NCI-H128 (cell line): ENCODE measurements at regions not wholly inside any gene's neighbourhood (a gene's known extent, or its start where the extent isn't known, plus 50 kb on each side); places are given as distances from the start of the nearest gene placed in this dataset.
"Not testable (repeated sequence)": the region's sequence is repeated elsewhere in the genome, so short reads cannot be mapped to it uniquely, and the experiment has no call there.

Source experiments
- DNase-seq: peaks from one replicate; lab custom pipeline; 2025; ENCODE audit not compliant: unreplicated experiment; lab: John Stamatoyannopoulos, UW

DNA sequence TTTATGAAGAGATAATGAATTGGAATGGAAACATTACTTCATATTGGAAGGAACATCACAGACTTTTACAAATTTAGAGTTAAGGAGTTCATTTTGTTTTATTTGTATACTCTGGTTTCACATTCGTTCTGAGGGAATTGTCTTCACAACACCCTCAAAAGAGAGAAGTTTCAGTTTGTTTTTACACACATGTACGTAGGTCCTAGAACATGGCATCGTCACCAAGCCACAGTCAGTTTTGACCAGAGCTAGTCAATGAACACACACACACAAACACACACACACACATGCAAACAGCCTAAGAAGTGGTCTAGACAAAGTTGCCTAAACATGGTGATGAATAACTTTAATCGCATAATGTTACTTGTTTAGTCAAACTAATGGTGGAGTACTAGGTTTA, 427.9 kb upstream of the BCHE start:
- DNase-seq, result no peak

DNA sequence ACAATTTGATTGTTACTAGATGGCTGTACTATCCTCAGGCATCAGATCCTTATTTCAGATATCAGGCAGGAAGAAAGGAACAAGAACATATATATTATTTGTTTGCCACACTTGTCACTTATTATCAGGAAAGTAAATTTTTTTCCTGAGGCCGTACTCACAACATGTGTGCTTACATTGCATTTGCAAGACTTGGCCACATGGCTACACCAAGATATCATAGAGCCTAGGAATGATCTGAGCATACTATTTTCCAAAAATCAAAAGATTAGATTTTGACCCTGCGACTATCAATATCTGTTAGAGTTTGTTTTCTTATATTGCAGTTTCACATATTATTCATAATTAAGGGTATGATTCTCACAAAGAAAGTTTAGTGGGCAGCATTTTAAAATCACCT, 426.2 kb upstream of the BCHE start:
- no peak for DNase-seq

DNA sequence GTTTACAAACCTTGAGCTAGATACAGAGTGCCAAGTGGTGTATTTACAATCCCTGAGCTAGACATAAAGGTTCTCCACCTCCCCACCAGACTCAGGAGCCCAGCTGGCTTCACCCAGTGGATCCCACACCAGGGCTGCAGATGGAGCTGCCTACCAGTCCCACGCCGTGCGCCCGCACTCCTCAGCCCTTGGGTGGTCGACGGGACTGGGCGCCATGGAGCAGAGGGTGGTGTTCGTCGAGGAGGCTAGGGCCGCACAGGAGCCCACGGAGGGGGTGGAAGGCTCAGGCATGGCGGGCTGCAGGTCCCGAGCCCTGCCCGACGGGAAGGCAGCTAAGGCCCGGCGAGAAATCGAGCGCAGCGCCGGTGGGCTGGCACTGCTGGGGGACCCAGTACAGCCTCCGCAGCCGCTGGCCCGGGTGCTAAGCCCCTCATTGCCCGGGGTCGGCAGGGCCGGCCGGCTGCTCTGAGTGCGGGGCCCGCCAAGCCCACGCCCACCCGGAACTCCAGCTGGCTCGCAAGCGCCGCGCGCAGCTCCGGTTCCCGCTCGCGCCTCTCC, 421.1 kb upstream of the BCHE start:
- DNase-seq, result not testable (repeated sequence)

DNA sequence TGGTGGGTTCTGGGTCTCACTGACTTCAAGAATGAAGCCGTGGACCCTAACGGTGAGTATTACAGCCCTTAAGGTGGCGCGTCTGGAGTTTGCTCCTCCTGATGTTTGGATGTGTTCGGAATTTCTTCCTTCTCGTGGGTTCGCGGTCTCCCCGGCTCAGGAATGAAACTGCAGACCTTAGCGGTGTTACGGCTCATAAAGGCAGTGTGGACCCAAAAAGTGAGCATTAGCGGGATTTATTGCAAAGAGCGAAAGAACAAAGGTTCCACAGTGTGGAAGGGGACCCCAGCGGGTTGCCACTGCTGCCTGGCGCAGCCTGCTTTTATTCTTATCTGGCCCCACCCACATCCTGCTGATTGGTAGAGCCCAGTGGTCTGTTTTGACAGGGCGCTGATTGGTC, 420.5 kb upstream of the BCHE start:
- no peak for DNase-seq

DNA sequence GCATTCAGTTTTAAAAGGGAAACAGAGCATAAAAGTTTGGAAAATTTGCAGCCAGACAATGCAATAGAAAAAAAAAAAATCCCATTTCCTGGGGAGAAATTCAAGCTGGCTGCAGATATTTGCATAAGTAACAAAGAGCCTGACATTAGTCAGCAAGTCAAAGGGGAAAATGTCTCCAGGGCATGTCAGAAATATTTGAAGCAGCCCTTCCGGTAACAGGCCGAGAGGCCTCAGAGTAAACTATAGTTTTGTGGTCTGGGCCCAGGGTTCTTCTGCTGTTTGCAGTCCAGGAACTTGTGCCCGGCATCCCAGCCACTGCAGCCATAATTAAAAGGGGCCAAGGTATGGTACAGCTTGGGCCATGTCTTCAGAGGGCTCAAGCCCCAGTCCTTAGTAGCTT, 411.6 kb upstream of the BCHE start:
- DNase-seq, result no peak

DNA sequence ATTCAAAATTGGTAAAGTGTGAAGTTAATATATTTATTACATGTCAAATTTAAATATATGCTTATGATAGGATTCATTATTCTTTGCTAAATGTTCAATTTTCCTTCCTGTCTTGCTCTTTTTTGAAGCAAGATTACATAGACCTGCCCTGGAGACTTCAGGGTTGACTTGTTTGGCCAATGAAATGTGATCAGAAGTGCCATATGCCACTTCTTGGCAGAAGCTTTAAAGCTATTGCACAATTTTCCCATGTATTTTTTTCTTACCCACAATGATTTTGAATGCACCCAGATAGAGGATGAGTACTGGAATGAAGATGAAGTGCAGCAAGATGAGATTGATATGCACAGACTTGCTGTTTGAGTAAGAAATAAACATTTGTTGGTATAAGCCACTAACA, 406.3 kb upstream of the BCHE start:
- DNase-seq, result no peak

DNA sequence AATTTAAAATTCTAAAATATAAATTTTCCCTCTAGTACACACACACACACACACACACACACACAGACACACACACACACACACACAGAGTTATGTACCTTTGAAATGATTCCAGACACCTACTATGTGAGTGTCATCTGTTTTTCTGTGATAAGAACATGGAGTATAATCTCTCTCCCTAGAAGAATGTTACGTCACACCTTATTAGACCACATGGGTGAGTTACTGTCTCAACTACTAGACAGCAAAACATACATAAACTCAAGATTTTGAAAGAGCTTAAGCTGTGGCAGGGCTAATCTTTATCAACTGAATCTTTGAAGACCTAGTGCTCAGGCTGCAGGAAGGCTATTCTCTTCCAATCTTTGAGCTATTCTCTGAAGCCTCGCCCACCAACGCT, 385.9 kb upstream of the BCHE start:
- DNase-seq, result no peak

DNA sequence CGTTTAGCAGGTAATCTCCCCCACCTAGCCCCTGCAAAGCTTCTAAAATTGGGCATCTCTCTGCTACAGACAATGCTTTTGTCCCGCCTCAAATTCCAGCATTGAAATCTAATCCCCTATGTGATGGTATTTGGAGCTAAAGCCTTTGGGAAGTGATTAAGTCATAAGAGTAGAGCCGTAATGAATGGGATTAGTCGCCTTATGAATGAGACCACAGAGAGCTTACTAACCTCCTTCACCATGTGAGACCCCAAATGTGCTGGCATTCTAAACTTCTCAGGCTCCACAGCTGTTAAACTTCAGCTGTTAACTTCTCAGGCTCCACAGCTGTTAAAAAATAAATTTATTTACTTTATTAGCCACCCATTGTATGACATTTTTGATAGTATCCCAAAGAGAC, 374.2 kb upstream of the BCHE start:
- DNase-seq, result no peak

DNA sequence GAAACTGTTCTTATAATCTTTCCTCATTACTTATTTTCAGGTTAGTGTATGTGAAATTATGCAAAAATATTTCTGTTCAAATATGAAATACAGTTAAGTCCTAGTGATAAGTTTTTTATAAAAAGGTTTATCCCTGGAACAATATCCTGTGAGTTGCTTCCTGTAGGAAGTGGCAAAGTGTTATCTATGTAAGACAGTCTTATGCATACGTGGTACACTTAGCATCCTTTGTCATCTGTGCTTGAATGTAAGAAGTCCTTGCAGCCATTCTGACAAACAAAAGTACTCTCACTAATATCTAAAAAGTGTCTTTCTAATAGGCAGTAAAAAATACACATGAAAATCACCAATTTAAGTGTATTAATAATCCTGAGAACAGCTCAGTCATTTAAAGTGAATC, 372.5 kb upstream of the BCHE start:
- no peak for DNase-seq

DNA sequence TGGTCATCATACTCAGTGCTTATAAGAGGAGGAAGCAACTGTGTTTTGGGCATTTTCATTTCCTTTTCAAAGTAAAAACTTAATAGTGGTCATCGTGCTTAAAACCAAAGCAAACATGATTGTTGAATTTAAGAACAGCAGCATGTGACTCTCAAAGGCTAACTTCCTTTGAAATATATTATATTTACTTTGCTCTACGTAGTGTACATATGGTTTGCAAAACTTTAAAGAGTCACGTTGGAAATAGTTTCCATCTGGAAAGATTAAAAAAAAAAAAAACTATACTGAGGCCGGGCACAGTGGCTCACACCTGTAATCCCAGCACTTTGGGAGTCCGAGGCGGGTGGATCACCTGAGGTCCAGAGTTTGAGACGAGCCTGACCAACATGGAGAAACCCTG, 367.9 kb upstream of the BCHE start:
- DNase-seq, result no peak

DNA sequence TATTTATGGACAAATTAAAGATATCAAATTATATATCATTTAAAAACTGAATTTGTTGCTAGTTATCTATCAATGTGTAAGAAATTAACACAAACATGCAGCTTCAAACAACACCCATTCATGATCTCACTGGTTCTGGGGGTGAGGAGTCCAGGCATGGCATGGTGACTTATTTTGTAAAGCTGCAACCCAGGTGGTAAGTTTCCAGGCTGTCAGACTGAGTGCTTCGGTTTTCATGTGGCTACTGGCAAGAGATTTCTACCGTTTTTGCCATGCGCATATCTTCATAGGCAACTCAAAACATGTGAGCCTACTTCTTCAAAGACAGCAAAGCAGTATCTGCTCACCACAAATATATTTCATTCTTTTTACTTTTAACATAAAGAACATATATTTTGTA, 364.3 kb upstream of the BCHE start:
- no peak for DNase-seq

DNA sequence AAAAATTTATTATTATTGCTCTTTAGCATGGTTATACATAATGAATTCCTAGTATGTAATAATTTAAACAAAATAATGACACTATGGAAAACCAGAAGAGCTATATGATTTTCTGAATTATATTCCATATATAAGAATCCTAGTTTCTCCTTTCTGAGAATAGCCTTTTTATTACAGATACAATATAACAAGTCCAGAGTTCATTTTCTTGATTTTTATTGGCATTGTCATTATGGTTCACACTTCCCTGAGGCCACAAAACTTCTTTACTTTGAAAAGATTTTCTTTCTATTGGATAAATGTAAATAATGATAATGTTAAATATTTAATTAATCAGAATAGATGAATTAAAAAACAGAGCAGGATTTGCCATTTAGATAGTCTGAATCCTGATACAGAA, 362.3 kb upstream of the BCHE start:
- DNase-seq, result no peak

DNA sequence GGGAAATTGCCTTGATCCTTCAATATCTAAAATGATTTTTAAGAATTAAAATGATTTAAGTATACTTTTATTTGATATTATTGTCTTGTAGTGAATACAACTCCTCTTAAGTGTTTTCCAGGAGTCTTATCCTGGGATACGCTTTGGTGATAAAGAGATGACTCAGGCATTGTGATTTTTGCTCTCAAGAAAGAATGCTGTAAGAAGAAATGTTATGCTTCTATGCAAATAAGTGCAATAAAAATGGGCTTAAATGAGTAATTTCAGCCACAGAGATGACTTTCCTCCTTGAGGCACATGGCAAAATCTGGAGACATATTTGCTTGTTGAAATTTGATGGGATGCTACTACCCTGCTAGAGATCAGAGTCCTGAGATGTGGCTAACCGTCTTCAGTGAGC, 358.6 kb upstream of the BCHE start:
- no peak for DNase-seq

DNA sequence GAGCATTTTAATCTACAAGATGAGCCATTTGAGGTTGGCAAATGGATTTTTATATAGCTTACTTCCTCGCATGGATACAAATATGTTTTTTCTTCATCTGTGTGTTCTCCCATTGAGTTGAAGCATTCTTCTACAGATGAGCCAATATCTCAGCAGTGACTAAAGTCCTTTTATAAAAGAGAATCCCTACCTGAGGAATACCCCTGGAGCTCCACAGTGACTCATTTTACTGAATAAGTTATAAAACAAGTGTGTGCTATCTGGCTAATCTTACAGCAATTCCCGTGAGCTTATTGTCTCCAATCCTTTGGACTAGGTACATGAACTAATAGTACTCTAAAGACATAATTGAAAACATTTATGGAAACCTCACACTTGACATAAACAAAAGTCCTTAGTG, 354.2 kb upstream of the BCHE start:
- DNase-seq, result no peak

DNA sequence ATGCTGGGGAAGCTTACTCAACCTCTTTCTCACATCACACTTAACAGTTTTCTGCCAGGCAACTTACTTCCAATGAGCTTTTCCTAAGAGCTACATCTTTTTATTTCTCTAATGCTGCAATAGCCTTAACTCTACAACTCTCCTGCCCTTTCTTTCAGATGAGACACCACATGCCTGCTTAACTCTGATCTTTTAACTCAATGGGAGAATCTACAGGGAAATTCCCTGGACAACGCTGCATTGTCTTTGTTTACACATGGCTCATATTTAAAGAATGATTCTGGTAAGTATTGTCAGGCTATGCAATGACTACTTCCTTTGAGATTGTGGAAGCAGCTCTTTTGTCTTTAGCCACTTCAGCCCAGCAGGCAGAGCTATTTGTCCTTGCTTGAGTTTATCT, 353.1 kb upstream of the BCHE start:
- no peak for DNase-seq

DNA sequence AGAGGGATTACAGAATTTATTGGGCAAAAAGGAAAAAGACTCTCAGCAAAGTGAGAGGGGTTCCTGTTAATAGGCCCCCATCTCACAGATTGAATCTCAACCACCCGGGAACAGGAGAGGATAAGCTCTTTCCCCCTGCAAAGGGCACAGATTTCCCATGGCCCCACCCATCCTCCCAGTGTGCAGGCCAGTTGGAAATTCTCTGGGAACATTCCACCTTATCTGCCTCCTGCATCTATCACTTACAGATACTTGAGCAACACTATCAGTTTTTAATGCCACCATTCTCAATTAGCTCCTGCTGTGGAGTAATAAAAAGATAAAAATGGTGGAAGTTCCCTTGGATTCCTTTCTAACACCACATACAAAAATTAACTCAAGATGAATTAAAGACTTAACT, 350.0 kb upstream of the BCHE start:
- DNase-seq, result no peak

DNA sequence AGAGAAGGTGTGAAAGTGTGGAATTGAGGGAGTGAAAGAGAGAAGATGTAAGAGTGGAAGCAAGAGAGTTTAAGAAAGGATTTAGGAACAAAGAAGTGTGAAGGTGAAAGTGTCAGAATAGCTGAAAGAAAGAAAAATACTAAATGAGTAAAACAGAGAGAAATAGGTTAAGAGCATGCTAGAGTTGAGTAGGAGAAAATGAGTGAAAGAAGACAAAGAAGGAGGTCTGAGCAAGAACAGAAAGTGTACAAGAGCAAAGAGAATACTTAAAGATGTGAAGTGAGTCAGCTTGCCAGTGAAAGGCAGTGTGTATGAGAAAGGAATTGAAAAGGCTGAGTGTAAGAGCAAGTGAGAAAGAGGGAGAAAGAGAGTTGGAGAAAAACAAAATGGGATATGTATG, 348.8 kb upstream of the BCHE start:
- DNase-seq, result no peak

DNA sequence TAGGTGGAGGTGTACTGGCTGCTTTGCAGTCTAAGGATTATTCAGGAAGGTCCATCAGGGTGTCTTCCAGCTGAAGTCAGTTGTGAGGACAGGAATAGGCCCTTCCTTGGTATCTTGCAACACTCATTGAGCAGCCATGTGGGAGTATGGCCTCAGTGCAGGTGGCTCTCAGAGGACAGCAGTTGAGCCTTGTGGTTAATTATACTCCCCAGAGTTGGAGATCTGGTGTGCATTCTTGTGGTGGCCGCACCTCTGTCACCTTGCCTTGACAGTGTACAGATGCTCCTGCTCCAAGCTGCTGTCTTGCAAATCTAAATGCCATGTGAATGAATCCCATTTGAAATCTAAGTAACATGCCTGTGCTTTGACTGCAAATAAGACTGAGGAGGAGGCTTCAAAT, 339.9 kb upstream of the BCHE start:
- no peak for DNase-seq

DNA sequence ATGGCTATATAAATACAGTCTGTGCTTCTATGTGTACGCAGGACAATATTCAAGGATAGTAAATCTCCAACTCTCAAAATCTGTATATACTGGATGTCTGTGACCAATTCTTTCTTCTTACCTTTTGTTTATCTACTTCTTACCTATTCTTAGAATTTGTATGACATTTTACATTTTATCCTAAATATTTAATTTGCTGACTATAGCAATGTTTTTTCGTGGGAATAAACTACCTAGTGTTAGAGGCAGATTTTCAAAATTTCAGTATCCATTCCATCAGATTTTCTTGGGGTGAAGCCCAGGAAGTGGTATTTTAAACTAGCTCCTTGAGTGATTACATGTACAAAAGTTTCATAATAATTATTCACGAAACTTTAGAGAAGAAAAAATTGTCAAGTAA, 334.5 kb upstream of the BCHE start:
- no peak for DNase-seq

DNA sequence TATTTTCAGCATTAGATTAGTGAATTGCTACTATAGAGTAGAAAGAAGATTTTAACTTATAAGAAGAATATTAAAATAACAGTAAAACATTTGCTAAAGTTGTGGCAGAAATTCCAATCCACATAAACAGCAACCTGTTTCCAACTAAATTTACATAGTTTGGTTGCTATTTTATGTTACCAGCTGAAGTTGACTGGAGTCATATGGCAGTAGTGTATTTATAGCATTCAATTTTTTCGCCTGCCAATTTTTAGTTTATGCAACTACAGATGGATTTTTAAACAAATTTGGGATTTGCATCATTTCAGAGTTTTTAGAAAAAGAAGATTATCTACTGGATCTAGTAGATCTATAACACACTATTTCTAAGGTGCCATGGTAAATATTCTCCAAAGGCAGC, 332.5 kb upstream of the BCHE start:
- no peak for DNase-seq

DNA sequence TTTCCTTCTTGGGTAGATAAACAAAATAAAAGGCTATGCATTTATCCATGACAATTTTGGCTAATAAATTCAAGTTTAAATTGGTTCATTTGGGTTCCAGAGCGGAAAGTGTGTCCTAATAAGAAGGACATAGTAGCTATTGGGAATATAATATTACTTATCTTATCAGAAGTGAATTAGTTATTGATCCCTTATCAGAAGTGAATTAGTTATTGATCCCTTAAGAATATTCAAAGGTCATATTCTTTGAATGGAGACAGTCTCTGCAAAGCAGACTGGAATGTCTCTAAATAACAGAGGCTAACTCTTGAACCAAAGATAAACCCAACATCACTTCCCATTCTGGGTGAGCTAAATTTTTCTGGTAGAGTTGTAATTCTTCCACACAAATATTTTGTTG, 290.7 kb upstream of the BCHE start:
- no peak for DNase-seq

DNA sequence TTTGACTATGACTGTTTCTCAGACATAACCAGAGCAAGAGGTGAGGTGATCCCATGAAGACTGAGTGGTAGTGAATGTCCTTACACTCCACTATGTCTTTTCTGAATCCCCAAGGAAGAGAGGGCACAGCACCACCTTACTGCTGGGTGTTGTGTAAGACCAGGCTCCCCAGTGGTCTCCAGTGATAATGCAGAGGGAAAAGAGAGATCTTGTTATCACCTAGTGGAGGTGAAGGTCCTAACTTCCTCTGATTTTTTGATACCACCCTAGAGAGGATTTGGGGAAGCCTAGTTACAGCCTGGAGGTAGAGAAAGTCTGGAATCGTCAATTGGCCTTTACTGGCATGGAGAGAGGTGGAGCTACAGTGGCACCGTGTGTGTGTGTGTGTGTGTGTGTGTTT, 288.0 kb upstream of the BCHE start:
- DNase-seq, result no peak

DNA sequence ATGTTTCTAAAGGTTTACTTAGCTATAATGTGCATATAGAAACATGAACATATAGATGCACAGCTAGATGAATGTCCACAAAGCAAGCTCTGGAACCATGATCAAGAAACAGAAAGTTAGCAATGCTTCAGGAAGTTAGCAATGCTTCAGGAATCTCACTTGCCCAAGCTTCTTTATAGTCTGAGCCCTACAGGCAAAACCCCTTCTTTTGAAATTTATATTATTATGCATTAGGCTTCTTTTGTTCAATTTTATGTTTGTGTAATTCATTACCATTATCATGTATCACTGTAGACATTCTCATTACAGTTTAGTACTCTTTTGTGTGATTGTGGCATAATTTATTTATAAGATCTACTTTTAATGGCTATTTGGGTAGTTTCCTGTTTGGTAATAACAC, 286.4 kb upstream of the BCHE start:
- no peak for DNase-seq

DNA sequence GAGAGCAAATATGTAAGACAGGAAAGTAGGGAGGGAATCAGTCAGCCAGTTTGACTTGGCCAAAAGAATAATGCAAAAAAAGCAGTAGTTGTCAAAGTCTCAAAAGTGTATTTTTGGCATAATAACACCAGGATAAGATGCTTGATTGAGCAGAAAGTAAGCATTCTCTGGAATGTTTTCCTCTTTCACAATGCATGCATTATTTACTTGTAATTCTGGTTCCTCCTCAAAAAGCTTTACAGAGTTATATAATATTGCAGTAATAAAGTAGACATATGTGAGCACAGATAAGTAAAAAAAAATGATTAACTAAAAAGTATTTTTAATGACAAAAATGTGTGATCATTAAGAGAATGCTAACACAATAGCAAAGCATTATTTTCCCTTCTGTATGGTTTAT, 285.9 kb upstream of the BCHE start:
- DNase-seq, result no peak
